Embryonic facial prominence (tissue), 1 donor: ENCODE measurements at regions not wholly inside any gene's neighbourhood (a gene's known extent, or its start where the extent isn't known, plus 50 kb on each side); places are given as distances from the start of the nearest gene placed in this dataset.

Experiments
- DNase-seq: peaks from one replicate; pipeline ENCODE4 v3.0.0-alpha.2; 2016; ENCODE audit errors: extremely low spot score

DNA sequence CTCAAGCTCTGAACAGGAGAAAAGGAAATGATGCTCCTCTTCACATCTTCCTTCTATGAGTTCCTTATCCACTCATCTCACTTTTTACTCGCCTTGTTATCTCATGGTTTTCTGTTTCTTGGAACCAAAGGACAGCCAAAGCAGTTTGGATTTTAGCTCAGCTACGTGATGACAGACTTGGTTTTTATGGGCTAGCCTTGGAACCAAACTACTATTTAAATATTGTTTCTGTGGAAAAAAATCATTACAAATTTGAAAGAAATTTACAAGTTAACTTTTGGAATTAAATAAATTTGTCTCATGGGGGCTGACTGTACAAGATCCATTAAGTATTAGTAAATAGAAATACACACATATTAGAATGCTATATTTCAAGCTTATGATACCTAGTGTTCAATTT lies 727.8 kb upstream of the FANCL start:
- no peak for DNase-seq

DNA sequence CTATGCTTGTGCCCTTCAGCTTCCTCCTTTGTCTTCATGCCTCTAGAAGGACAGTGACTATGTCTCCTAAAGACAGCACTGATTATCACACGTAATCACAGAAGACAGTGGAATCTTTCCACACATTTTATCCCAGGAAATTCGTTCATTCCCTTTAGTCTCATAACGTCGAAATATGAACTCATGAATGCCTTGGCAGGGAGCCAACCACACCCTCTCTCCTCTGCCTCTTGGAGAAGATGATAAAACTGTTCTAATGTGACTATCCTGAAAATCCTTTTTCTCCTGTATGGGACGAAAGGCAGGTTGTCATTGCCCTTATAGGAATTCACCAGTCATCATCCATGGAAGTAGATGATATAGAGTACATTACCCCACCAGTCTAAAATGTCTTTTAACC lies 726.6 kb upstream of the FANCL start:
- DNase-seq: no peak

DNA sequence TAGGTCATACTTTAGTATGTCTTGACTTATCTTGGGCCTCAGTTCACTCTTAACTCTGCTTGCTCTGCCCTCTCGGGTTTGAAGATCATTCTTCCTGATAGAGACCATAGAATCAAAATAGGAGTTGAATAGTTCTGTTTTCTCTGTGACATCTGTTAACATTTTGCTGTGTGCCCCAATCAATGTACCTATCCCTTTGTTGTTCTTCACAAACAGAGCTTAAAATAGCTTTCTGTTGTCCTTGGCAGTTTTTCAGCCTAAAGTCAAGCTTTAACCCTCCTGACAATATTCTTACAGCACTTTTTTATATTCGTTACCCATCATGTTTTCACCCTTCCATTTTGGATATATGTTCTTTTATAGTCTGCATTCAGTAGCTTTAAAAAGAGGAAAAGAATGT lies 724.5 kb upstream of the FANCL start:
- DNase-seq: no peak

DNA sequence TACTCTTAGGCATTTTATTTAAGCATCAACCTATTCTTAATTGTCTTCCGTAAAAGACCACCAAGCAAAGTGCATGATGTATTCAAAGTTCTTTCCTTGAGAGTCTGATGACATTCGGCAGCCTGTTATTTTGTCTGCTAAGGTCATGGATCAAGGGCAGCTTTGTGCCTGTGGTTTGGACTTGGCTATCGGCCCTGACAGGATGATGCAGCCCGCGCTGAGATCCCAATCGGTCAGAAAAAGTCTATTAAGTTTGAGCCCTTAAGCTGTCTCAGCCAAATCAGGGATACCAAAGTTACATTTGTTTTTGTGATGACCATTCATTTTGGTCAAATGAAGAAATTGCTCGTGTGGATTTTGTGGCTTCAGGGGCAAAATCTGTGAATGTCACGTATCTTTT lies 718.9 kb upstream of the FANCL start:
- no peak for DNase-seq

DNA sequence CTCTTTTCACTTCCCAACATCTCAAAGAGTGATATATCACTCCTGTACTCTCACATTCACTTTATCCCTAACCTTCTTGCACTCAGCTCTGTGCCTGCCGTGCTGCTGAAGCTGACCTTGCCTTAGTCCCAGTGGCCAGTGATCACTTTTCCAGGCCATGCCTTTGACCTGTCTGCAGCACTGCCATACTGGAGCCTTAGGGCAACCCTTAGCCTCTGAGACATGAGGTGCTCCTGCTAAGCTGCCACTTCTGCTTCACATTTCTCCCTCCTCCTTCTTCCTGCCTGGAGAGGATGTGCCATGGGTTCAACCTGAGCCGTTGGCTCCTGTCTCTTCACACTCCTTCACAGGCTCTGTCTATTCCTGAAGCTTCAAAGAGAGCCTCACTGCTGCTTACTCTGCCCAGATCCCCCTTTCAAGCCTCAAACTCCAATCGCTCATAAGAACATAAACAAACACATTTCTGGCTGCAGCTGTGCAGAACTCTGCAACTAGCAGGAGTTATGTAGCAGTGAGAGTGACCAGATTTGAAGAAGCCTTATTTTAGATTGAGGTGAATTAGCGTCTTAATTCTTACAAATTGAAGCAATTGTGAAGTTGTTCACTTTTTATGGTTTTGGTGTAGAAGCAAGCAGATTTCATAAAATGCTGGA lies 716.2 kb upstream of the FANCL start:
- no peak for DNase-seq

DNA sequence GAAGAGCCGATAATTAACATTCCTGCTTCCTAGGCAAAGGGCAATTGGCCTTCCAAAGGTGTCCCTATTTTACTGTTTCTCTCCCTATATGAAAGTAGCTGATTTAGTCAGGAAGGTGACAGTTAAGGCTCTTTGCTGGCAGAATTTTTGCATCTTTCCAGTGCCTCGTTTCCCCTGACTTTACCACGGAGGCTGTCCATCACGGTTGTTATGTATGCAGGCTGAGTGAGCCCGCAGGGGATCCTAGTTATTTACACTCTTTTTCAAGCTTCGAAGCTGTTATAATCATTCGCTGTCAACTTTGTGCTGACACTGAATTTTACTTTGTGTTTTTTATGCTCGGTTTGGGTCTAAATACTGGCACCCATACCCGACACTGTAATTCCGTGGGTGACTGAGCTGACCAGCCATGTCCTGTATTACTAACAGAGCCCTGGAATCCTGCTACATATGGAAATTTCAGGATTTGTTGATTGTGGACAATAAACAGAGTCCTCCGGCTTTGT lies 713.8 kb upstream of the FANCL start:
- no peak for DNase-seq

DNA sequence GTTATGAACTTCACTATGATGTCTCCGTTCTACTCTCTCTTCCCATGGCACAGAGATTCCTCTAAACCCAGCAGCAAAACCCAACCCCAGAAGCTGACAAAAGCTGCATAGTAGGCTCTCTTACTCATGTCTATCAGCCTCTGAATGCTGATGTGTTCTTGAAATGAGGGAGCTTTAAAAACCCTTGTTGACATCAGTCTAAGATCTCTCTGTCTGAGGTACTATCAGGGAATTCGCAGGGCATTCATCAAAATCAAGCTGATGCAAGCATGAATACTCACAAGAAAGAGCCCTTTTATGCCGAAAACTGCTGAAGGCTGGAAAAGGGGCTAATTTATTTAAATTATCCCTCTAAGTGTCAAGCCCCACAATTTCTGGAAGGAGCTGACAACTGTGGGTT lies 710.6 kb upstream of the FANCL start:
- no peak for DNase-seq

DNA sequence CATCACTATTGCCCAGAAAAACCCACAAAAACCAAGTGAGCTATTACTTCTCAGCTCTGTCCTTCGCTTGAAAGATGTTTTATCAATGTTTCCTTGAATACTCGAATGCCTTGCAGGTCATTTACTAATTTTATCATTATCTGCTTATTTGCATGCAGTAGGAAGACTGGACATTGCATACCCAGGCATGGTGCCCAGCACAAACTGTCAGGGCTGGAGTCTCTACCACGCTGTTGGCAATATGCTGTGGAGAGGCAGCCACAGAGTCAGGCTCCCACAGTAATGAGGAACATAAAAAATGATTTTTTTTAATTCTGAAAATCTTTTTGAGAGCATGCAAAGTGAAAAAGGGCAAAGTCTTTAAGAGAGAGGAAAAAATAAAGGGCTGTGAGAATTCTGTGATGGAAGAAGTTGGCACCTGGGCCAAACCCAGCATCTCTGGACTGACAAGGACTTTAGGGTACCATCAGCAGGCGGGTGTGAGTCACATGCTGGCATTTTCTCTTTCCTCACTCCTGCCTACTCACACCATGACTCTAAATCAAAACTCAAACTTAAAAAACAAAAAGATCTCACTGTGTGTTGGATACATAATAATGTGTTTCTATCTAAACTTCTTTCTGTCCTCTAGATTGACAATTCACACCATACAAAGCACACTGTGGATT lies 709.8 kb upstream of the FANCL start:
- no peak for DNase-seq

DNA sequence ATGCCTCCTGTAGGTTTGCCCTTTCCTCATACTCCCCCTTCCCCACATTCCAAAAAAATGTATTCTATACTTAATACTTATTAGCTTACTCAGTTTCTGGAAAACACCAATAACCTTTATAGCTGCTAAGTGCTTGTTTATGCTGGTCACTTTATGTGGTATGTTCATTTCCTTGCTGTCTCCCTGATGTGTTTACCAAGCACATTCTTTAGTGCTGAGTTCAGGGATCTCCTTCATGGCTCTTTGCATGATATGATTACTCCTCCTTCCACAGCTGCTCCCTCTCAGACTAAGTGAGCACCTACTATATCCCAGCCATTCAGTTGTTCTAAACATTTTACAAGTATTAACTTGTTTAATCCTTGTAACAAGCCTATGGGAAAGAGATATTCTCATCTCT lies 698.3 kb upstream of the FANCL start:
- no peak for DNase-seq

DNA sequence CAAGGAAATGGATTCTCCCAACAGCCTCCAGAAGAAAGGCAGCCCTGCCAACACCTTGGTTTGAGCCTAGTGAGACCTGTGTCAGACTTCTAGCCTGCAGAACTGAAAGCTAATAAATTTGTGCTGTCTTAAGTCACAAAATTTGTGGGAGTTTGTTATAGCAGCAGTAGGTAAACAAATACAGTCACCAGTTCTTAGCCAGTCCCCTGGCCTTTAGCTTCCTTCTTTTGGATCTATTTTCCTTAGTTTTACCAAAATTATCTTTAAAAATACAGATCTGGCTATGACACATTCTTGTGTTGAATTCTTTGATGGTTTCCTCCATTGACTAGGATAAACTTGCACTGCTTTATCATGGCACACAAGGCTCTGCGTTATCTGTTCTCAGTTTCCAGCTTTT lies 697.9 kb upstream of the FANCL start:
- DNase-seq: no peak

DNA sequence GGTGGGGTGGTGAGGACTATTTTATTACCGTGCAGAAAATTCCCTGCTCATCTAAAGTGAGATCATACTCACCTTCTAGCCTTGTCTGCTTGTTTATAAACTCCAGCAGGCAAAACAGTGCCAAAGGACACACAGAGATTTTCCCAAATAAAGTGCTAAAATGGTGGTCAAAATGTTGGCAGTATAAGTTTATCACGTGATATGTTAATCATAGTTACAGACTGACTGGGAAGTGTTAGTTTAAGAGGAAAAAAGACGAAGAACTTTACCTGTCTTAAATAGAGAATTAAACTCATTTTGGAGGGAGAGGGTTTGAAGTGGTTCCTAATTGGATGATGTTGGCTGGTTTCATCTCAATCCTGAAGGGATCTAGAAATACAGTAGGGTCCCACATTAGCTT lies 691.7 kb upstream of the FANCL start:
- no peak for DNase-seq

DNA sequence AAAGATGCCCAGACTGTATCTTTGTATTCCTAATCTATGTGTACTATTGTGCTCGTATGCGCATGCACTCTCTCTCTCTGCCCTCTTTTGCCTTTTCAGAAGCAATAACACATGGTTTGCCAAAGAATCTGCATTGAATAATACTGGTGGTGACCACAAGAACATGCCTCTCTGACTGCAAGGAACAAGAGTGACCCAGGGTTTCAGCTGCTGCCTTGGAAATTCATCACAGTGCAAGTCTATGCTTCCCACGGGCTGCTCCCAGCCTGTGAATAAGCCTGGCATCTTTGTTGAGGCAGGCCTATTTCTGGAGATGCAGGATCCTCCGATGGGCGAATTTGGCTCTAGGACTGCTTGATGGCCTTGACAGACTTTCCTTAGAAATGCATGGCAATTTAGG lies 689.4 kb upstream of the FANCL start:
- DNase-seq: no peak

DNA sequence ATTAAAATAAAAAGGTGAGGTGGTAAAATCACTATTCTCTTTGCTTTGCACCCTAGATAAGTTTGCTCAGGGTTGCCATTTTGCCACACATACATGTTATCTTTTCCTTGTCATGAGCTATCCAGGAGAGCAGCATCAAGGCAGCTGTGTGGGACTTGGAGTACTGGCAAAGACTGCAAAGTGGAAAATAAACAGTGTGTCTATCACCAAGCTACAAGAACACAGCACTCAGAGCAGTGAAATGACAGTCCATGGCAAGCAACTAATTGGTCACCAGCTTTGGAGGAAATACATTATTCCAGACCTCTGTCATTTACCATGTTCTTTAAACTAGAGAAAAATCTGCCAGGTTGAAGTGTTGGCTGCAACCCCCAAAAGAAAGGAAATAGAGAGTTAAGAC lies 687.8 kb upstream of the FANCL start:
- no peak for DNase-seq

DNA sequence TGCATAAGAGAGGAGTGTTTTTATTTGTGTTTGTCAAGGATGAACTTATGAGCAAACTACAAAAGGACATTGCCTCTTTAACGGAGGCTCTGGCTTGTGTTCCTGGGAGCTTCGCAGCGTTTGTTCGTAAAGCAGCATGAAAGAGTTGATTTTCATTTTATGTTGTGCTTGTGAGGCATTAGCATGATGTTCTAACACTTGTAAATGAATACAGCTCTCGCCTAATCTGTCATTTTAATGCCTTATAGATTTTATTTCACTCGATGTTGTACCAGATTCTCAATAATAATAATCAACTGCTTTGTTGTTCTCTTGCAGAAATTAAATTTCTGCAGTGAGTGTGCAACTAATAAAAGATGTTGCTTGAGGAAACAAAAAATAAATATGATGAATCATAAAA lies 687.3 kb upstream of the FANCL start:
- no peak for DNase-seq

DNA sequence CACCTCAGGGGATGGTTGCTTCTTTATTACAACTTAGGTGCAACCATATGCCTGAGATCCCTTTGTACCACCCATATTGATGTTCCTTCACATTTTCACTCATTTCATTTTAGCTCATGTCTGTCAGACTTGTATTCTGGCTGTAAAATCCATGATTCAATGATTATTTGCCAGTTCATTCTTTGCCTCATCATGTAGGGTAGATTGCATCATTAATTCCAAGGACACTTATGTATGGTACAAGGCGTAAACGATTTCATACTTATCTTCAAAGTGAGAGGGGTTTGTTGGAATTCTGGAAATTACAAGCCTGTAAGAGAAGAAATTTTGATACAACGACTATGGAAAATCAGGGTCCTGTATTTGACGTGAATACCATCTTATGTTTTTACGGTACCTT lies 685.0 kb upstream of the FANCL start:
- DNase-seq: no peak

DNA sequence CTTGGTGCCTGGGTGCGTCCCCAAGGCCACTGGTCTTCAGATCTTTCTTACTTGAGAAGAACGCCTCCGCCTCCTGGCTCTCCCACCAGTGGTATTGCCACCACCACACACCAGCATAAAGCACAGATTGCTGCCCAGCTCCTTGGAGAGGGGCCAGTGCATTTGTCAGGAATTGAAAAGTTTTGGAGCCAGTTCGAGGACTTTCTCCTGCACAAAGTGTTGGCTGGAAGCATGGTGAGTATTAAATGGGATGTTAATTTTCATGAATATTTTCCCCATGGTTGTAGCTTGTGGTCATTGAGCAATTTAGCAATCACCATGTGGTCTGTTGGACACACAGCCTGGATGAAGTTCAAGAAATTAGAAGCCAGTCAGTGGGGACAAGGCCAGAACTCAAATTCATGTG lies 684.6 kb upstream of the FANCL start:
- DNase-seq: no peak

DNA sequence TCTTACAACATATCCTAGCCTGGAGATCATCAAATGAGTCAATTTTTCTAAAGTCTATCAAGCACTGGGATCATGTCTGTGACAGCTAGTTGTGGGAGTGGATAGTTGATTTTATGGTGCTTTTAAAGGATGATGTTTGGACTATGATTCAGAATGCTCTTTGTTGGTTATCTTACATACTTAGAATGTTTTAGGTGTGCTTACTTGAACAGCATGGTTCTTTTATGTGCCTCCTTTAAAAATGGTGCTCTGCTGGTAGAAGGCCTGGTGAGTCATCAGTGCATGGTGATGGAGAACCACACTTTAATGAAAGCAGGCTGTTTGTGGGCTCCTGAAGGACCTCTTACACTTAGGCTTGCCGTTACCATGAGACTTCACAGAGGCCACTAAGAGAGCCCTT lies 682.7 kb upstream of the FANCL start:
- DNase-seq: no peak

DNA sequence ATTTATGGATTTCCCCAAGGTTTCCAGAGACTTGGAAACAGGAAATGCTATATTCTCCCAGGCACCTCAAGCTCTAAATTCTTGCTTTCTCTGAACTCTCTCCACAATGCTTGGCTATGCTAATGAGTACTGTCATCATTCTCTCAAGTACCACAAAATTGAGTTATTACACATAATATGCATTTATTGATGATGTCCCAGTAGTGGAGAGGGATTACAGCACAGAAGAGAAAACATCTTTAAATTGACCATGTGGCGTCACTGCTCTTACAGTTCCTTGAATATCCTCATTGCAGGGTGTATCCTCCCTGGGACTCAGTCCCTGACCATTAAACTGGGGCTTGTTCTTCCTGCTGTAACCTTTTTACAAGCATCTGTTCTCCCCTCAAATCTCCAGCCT lies 681.1 kb upstream of the FANCL start:
- DNase-seq: no peak

DNA sequence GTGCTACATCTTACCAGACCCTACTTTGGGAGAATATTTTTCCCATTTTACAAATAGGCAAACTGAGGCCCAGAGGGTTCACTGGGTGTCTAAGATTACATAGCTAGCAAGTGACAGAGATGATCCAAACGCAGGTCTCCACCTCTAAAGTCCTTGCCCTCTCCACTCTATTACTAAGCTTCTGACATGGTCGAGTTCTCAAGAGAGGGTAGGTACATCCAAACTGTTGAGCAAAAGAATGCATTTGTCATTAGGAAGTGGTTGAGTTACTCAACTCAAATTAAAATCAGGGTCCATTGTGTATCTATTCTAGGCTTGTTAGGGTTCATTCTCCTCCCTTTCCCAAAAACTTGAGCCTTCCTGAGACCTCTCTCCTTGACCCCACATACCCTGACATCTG lies 680.6 kb upstream of the FANCL start:
- DNase-seq: no peak

DNA sequence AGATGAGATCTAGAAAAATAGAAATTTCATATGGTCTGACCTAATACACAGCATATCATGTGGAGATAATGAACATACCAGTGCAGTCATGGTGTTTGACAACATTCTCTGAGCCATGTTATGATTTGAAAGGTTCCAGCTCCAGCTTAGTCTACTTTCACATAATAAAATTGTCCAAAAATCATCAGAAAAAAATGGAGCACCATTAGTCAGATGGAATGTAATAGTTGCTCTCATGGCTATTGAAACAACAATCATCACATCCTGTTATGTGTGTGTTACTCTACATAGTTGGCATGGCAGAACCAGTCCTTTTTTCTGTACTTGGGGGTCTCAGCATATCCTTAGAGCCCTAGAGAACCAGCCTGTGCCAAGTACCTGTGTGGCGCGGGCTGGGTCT lies 678.9 kb upstream of the FANCL start:
- DNase-seq: no peak

DNA sequence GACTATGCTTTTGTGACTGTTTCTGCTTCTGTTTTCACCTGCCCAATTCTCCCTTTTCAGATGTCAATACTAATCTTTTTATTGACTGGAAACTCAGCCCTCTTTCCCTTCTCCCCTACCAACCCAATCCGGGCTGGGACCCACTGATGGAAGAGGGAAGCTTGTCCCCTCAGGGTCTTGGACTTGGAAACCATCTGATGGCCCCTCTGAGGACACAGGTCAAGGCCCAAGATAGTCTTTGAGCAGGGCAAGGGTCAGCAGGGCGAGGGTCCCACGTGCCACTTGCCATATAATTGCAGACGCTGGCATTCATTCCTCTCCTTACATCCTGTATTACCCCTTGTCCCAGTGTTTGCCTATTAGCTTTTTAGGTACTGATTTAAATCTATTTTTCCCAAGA lies 678.2 kb upstream of the FANCL start:
- DNase-seq: no peak

DNA sequence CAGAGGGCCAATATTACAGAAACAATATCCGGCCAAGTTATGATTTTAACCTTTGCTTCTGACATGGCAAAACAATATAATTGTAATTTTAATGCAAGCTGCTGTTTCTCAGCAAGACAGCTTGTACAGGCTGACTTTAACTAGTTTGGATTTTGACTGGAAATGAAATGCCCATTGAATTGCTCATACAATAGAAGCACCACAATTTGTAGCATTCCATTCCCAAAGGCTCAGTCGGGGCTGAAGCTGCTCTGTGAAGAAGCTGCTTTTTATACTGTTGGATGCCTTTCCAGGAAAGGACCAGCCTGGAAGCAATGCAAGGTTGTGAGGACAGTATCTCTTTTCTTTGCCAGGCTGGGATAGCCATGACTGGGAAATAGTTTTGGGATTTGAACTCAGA lies 677.0 kb upstream of the FANCL start:
- no peak for DNase-seq

DNA sequence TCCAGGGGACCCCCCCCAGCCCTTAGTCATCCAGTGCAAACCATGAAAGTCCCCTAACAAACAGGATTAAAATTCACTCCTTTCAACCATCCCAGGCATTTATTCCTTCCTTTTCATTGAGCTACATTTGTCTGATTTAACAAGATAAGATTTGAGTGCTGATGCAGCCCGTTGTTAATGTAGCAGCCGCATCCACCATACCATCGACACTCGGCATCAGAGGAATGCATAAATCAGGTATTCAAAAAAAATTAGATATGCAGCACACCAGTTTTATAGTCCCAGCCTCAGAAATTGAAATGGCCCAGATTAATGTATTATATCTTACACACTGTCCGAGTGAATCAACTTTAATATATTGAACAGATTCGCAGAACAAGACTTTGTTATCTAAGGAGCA lies 676.5 kb upstream of the FANCL start:
- no peak for DNase-seq

DNA sequence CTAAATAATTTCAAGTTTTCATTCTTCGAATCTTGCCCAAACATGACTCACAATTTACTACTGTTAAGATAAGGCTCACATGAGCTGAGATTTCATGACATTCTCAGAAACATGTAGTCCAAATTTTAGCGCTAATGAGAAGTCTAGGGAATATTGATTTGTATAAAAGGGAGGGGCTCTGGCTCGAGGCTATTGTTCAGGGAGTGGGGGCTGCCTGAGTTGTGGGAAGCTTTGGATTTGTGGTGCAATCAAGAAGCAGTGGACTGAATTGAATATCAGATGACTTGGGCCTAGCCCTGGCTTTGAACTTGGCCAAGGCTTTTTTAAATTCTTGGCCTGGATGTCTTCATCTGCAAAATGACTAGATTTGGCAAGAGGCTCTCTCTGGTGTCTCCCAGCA lies 674.9 kb upstream of the FANCL start:
- DNase-seq: no peak
